ENCODE measurements at regions not wholly inside any gene's neighbourhood (a gene's known extent, or its start where the extent isn't known, plus 50 kb on each side); places are given as distances from the start of the nearest gene placed in this dataset.
A peak's percentile ranks its signal among the peaks of the same experiment; 100 is the strongest.
"Not testable (repeated sequence)": the region's sequence is repeated elsewhere in the genome, so short reads cannot be mapped to it uniquely, and the experiment has no call there.

- DNase-seq (ENCODE audit: low spot score): no peak
Observed at GRCh38 chr2:160731415-160731814, 237.8 kb upstream of the RBMS1 start.

DNA sequence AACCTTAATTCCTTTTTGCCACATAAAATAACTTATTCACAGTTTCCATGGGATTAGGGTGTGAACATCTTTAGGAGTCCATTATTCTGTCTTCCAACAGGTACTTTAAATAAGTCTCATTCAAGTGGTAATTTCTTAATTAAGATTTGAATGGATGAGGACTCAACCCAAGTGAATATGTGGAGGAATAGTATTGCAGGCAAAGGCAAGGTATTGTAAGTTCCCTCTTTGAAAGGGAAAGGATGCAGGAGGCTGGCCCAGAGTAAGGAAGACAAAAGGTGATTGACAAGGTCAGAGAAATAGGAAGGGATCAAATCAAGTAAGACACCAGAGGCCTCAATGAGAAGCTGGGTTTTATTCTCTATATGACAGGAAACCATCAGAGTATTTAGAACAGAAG lies 238.2 kb upstream of the RBMS1 start:
- DNase-seq (ENCODE audit: low spot score): no peak

DNA sequence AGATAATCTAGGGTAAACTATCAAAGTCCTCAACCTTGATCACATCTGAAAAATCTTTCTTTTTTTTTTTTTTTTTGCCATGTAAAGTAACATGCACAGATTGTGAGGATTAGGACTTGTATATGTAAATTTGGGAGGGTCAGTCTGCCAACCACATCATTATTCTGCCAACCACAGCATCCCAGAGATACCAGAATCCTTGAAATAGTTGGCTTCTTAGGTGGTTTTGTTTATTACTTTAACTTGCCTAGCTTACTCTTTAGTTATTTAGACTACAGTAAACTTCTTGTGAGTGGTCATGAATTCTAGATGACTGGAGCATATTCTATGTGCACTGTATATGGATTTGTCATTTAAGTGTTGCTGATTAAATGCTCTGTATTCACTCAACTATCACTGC lies 242.1 kb upstream of the RBMS1 start:
- DNase-seq (ENCODE audit: low spot score): no peak

DNA sequence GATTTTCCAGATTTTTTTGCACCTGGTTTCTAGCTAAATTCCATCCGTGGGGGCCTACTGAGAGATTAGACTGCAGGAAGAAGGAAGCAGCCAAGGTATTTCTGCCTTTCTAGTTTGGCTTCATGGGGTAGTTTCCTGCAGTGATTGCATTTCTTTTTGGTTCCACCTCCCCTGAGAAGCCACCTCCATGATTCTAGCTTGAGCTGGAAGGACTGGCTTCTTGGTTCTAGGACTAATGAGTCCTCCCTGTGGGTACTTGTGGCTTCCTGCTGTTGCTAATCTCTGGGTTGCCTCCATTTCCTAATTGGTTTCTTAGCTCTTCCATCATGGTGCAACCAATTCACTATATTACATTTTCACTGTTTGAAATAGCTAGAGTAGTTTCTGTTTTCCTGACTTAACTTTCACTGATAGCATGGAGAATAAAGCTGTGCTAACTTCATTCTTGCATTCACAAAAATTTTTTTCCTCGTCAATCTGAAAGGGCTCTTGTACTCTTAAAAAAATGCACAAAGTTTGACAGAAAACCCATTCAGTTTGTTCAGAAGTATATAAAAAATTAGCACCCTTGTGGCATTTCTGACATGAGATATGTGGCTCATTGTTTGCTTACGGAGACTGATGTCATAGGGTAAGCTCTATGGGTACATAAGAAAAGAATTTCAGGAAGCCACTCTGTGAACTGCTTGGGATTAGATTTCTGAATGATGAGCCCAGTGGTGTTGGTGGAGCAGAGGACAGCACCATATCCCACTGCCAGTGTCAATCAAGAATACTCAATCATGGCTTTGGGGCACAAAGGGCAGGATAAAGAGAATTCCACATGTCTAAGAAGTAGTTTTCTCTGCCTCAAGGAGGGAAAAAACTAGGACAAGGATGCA lies 242.8 kb upstream of the RBMS1 start:
- no peak for DNase-seq (ENCODE audit: low spot score)

DNA sequence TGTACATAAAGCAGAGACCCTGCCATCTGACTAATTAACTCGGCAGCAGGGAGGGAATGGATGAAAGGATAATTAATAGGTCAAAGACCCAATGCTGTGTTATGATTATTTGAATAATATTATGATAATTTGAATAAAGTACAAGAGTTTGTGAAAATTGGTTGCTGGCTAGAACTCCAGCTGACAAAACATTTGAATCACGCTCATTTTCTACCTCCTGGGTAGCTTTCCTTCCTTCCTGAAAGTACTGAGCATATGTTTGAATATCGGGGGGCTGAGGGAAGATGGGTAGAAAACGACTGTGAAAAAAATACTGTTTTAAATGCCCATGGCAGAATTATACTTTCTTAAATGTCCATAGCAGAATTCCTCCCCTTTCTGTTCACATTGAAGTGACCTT lies 243.6 kb upstream of the RBMS1 start:
- DNase-seq (ENCODE audit: low spot score): no peak

DNA sequence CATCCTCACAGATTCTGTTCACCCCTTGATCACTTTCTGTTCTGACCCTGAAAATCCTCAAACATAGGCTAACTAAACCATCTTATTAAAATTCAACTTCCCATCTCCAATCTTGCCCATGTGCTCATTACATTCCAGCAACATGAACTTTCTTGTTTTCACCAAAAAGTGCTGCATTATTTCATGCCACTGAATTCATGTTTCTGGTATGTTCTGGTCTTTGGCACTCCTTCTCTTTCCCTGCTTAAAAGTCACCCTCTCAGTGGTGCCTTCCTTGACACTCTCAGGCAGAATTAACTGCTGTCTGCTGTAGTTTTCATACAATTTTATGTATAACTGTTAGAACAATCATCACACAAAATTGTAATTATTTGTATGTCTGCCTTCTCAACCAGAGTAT lies 247.7 kb upstream of the RBMS1 start:
- no peak for DNase-seq (ENCODE audit: low spot score)

DNA sequence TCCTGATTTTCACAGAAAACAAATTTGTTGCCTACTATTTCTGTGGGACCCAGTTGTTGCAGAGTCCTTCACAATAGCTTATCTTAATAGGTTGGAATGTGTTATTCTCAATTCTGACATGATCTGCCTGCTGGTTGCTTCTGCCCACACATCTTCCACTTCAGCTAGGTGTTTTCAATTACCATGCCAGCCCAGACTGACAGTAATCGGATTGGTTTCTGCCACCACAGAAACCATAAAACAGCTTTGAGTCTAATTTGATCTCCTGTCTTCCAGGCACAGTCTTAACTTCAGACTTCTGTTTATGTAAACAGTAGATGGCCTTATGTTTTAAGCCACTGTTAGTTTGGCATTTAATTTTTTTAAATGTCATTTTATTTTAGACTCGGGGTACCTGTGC lies 248.2 kb upstream of the RBMS1 start:
- DNase-seq (ENCODE audit: low spot score): no peak

DNA sequence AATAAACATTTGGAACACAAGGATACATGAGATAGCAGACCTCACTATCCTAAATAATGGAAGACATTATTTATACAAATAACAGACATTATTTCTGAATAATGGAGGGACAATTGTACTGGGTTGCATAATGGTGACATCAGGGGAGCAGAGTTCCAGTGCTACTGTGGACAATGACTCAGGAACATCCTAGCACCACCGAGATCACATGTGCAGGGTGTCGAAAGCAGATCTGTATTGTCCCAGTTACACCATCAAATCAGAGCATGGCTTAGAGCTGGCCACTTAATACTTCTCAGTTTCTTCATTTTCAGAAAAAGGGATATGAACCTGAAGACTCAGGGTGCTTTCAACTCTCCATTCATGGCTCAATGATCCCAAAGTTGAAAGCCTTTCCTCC lies 249.1 kb upstream of the RBMS1 start:
- no peak for DNase-seq (ENCODE audit: low spot score)

DNA sequence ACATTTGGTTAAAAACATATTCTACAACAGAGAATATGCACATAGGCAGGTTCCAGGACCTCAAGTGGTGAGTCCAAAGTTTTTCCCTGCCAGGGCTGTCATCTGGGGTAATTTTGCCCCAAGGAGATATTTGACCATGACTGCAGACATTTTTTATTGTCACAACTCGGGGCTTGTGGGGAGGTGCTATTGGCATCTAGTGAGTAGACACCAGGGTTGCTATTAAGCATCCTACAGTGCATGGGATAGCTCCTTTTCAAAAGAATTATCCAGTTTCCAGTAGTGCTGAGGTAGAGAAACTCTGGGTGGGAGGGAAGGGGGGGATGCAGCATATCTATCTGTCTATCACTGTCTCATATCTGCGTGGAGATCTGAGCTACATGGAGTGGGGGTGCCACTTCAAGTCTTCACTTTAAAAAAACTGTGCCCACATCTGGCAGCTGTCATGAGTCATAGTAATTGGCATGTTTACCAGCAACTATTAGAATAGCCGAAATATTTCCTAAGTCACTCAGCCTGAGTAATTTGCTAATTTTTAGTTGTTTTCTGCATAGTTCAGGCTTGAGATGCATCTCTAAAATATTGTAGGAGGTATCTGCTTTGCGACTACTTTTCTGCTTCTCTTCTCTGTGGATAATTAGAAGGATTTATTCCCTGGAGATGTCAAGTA lies 254.0 kb upstream of the RBMS1 start:
- DNase-seq (ENCODE audit: low spot score): peak; percentile 61

GRCh38 chr2:160751021-160751420 lies 257.4 kb upstream of the RBMS1 start:
- DNase-seq (ENCODE audit: low spot score): no peak

DNA sequence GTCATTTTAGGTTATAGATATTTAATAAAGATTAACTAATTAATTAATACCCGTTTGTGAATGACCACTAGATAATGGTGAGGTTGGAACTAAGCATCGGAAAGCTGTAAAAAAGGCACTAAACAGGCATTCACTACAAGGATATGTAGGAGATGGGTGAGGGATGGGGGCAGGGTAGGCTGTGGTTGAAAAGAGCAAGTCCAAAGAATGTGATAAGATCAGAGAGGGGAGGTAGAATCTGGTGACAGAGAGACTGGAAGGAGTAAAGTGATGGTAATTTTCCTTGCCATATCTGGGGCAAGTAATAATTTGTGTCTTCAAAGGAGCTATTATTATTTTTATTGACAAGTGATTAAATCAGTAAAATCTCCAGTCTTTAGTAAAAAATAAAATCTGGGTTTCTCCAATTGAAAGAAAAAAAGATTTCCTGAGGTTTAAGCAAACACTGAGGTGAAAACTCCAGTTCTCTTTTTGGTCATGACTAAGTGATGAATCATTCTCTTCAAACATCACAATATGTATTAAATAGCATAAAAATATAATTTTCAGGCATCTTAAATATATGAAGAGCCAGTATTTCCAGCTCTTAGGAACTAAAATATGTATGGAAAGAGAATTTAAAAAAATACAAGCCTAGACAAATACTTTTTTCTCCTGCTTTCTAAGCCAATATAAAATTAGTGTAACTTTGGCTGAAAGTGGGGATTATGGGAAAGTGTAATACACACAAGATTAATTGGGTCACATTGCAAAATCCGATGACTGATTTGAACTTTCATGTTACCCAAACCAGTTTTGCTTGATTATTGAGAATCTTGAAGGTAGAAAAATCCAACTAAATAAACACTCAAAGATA lies 259.1 kb upstream of the RBMS1 start:
- DNase-seq (ENCODE audit: low spot score): peak; percentile 23

DNA sequence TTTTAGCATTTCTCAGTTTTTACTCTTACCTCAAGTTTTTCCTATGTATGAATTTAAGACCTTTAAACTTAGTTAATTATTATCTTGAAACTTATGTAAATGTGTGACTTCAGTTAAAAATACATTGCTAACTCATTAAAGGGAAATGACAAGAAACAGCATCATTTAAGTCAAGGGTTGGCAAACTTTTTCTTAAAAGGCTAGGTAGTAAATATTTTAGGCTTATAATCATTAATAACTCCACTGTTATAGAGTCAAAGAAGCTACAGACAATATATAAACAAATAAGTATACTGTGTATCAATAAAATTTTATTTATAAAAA lies 259.7 kb upstream of the RBMS1 start:
- no peak for DNase-seq (ENCODE audit: low spot score)

- no peak for DNase-seq (ENCODE audit: low spot score)
Observed at GRCh38 chr2:160753960-160754359, 260.4 kb upstream of the RBMS1 start.

DNA sequence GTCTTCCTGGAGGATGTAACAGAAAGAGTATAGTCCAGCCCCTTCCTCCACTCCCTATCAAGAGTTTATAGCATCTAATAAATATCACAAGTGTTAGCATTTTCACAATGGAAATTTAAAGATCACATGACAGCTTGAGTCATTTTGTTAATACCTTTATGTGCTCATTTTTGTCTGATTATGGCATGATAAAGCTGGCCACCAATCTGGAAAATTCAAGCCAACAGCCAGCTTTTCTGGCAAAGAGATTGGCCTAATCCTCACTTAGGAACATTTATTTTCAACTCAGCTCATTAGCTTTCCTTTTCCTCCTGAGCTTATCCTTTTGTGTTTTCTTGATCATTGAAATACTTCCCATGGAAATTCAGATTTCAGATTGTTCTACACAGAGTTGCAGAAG lies 262.9 kb upstream of the RBMS1 start:
- no peak for DNase-seq (ENCODE audit: low spot score)

GRCh38 chr2:160762493-160763128 lies 269.0 kb upstream of the RBMS1 start:
- not testable (repeated sequence) for DNase-seq (ENCODE audit: low spot score)

DNA sequence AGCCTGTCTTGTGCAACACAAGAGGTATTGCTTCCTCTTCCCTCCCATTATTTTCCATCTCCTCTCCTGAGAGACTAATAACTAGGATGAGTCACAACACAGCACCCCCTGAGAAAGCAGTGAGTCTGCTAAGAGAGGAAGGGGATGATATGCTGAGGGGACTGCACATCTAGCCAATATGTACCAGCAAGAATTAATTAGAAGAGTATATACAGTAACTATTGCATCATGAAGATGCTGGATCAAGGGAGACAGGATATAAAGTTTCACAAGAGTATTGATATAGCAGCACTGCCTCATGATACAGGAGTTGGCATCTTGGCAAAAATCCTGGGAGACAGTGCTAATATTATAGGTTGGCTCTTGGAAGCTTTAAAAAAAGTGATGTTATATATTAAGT lies 289.9 kb upstream of the RBMS1 start:
- DNase-seq (ENCODE audit: low spot score): no peak

DNA sequence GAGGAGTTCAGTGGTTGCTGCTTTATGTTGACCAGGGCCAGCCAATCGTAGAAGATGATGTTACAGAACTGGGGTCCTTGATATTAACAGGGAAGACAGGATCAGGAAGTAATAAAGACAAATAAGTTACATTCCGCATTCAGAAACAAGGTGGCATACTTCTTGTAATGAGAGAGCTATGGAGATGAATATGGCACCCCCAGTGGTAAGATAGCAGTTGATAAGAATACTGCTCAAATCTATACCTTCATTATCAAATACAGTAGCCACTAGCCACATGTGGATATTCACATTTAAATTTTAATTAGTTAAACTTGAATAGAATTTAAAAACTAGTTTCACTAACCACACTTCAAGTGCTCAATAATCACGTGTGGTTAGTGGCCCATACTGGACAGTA lies 290.4 kb upstream of the RBMS1 start:
- no peak for DNase-seq (ENCODE audit: low spot score)

DNA sequence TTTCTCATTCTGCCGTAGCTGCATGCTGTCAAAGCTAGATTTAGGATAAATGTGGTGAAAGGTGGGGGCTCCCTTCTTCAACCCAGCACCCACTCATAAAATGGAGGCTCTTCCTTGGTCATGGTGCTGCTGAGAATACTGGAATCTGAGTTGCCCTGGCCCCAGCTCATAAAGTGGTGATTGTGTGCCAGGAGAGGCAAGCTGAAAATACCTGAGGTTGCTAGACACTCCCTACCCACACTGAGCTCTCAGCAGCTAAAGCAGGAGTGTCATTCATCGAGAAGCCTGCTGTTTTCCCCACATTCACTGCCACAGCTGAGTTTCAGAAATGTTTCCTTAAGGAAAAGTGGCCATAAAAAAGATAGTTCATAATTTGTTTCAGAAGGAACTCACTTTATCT lies 297.1 kb upstream of the RBMS1 start:
- no peak for DNase-seq (ENCODE audit: low spot score)

DNA sequence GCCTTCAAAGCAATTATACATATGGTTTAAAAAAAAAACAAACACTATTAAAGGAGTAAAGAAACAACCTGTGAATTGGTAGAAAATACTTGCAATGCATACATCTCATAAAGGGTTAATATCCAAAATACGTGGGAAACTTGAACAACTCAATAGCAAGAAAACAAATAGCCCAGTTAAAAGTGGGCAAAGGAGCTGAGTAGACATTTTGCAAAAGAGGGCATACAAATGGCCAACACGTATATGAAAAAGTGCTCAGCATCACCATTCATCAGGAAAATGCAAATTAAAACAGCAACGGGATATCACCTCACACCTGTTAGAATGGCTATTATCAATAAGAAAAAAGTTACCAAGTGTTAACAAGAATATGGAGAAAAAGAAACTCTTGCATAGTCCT lies 298.3 kb upstream of the RBMS1 start:
- no peak for DNase-seq (ENCODE audit: low spot score)

- no peak for DNase-seq (ENCODE audit: low spot score)
Observed at GRCh38 chr2:160792837-160793236, 299.2 kb upstream of the RBMS1 start.

- no peak for DNase-seq (ENCODE audit: low spot score)
Observed at GRCh38 chr2:160794926-160795325, 301.3 kb upstream of the RBMS1 start.

GRCh38 chr2:160803881-160804280 lies 310.3 kb upstream of the RBMS1 start:
- no peak for DNase-seq (ENCODE audit: low spot score)
